Gastroesophageal sphincter (tissue), 4 donors: ENCODE measurements at regions not wholly inside any gene's neighbourhood (a gene's known extent, or its start where the extent isn't known, plus 50 kb on each side); places are given as distances from the start of the nearest gene placed in this dataset.

Experiments
- ATAC-seq: fragments of 150-250 bp; one replicate; pipeline ENCODE4 v1.9.1; 2016; ENCODE audit warnings: mild to moderate bottlenecking, moderate library complexity
- H3K27ac ChIP-seq, 4 donors: fragments of 200-600 bp; sonication (generic) in 3 of 4; 1 replicate in 3 of 4; 2 replicates in 1 of 4; pipeline ENCODE4 v1.5.1; 2016 to 2019
- H3K27me3 ChIP-seq: fragments of 200-600 bp; sonication (generic); one replicate; pipeline ENCODE4 v1.5.1; 2019
- H3K36me3 ChIP-seq, 2 donors: fragments of 200-600 bp; sonication (generic); one replicate each; pipeline ENCODE4 v1.5.1; 2019; ENCODE audit warnings: control low read depth in 1 of 2
- H3K4me1 ChIP-seq, 3 donors: fragments of 200-600 bp; sonication (generic); 1 replicate in 2 of 3; 2 replicates in 1 of 3; pipeline ENCODE4 v1.5.1; 2016 to 2019; ENCODE audit warnings: control low read depth in 2 of 3
- H3K4me3 ChIP-seq, 2 donors: fragments of 200-600 bp; sonication (generic); one replicate each; pipeline ENCODE4 v1.5.1; 2019; ENCODE audit warnings: mild to moderate bottlenecking in 1 of 2, moderate library complexity in 1 of 2
- H3K9me3 ChIP-seq, 3 donors: fragments of 200-600 bp; sonication (generic); one replicate each; pipeline ENCODE4 v1.5.1; 2017 to 2019; ENCODE audit warnings: control low read depth in 2 of 3
- CTCF ChIP-seq, 4 experiments: fragments of 200-600 bp in 2 of 4; fragments of 450-650 bp in 2 of 4; sonication (generic) in 1 of 4; IDR thresholded peaks; one replicate each; pipeline ENCODE4 v1.5.1; 2017 to 2019; ENCODE audit warnings: antibody characterized with exemption in 4 of 4, mild to moderate bottlenecking in 2 of 4, moderate library complexity in 2 of 4
- EP300 ChIP-seq: sonication (generic); formaldehyde crosslinking; IDR thresholded peaks from one replicate; pipeline ENCODE4 v1.6.1; 2017; ENCODE audit warnings: antibody characterized with exemption, mild to moderate bottlenecking
- POLR2A ChIP-seq, 2 donors: fragments of 450-650 bp; IDR thresholded peaks; one replicate each; pipeline ENCODE4 v1.6.1; 2017; ENCODE audit warnings: antibody characterized with exemption in 2 of 2, mild to moderate bottlenecking in 2 of 2, moderate library complexity in 1 of 2
- POLR2AphosphoS5 ChIP-seq: sonication (generic); formaldehyde crosslinking; IDR thresholded peaks from one replicate; pipeline ENCODE4 v1.6.1; 2017; ENCODE audit warnings: antibody characterized with exemption
- WGBS, 2 donors: methylation state at CpG; one replicate each; pipeline ENCODE4 v1.1.5; 2018; ENCODE audit warnings: low coverage in 1 of 2; 5-methylcytosine and 5-hydroxymethylcytosine counted together

- no peaks in the 10 kb centered on the region for H3K36me3 ChIP-seq
- no peaks in the 10 kb centered on the region for H3K9me3 ChIP-seq
- no peak for ATAC-seq
- no peak overlapping the region for H3K4me3 ChIP-seq
- H3K27me3 ChIP-seq = no peaks in the 10 kb centered on the region
- TF ChIP-seq EP300 = no peak
- no peak for TF ChIP-seq POLR2AphosphoS5
- no peak for TF ChIP-seq CTCF (IDR thresholded peaks at IDR 0.05)
- no peak for TF ChIP-seq POLR2A (IDR thresholded peaks at IDR 0.05)
- H3K27ac ChIP-seq = no peak overlapping the region
- no peaks in the 10 kb centered on the region for H3K4me1 ChIP-seq
- 42 to 71% methylated on average over 2 of the region's 2 CpGs for WGBS, 2 donors
These were observed 179.3 kb upstream of the PZP start for GRCh38 chr12:9387450-9387849.

- H3K36me3 ChIP-seq = no peaks in the 10 kb centered on the region
- H3K9me3 ChIP-seq = no peaks in the 10 kb centered on the region
- TF ChIP-seq EP300 (no peak), POLR2AphosphoS5 (no peak), POLR2A (IDR thresholded peaks at IDR 0.05) (no peak), CTCF (IDR thresholded peaks at IDR 0.05) (no peak)
- WGBS, 2 donors = 57 to 93% methylated on average over 2 to 4 of the region's 4 CpGs
- no peak overlapping the region for H3K4me3 ChIP-seq
- H3K27me3 ChIP-seq = no peaks in the 10 kb centered on the region
- H3K4me1 ChIP-seq = no peaks in the 10 kb centered on the region
- H3K27ac ChIP-seq = no peak overlapping the region
- ATAC-seq = no peak
These were observed 175.4 kb upstream of the PZP start for GRCh38 chr12:9383585-9383984.

GRCh38 chr12:9381619-9382018 lies 173.4 kb upstream of the PZP start:
- Histone ChIP-seq H3K9me3 (no peaks in the 10 kb centered on the region), H3K4me1 (no peaks in the 10 kb centered on the region), H3K36me3 (no peaks in the 10 kb centered on the region), H3K27me3 (no peaks in the 10 kb centered on the region), H3K4me3 (no peak overlapping the region), H3K27ac (no peak overlapping the region)
- TF ChIP-seq CTCF (IDR thresholded peaks at IDR 0.05) = no peak
- TF ChIP-seq EP300 = no peak
- TF ChIP-seq POLR2A (IDR thresholded peaks at IDR 0.05) = no peak
- TF ChIP-seq POLR2AphosphoS5 = no peak
- WGBS, 2 donors = 91% methylated on average over 2 of the region's 2 CpGs; no CpG with 5 or more reads in 1 of the 2 donors
- peak; percentile 10 for ATAC-seq

- Histone ChIP-seq H3K27ac (no peak overlapping the region), H3K27me3 (no peaks in the 10 kb centered on the region), H3K4me3 (no peak overlapping the region), H3K9me3 (no peaks in the 10 kb centered on the region), H3K36me3 (no peaks in the 10 kb centered on the region), H3K4me1 (no peaks in the 10 kb centered on the region)
- no peak for TF ChIP-seq POLR2A (IDR thresholded peaks at IDR 0.05)
- no peak for TF ChIP-seq EP300
- TF ChIP-seq CTCF (IDR thresholded peaks at IDR 0.05) = no peak
- TF ChIP-seq POLR2AphosphoS5 = no peak
- WGBS, 2 donors = 87 to 100% methylated on average over 2 of the region's 4 CpGs
- ATAC-seq = no peak
These were observed 172.5 kb upstream of the PZP start for GRCh38 chr12:9380650-9381049.

GRCh38 chr12:9379023-9379742 lies 171.0 kb upstream of the PZP start:
- ATAC-seq = no peak
- no peaks in the 10 kb centered on the region for H3K36me3 ChIP-seq
- H3K27me3 ChIP-seq = no peaks in the 10 kb centered on the region
- no peak for TF ChIP-seq POLR2AphosphoS5
- TF ChIP-seq EP300 = no peak
- no peak for TF ChIP-seq CTCF (IDR thresholded peaks at IDR 0.05)
- no peak for TF ChIP-seq POLR2A (IDR thresholded peaks at IDR 0.05)
- no peak overlapping the region for H3K4me3 ChIP-seq
- no peaks in the 10 kb centered on the region for H3K4me1 ChIP-seq
- WGBS, 2 donors = 87 to 95% methylated on average over 4 to 11 of the region's 11 CpGs
- no peak overlapping the region for H3K27ac ChIP-seq
- H3K9me3 ChIP-seq = no peaks in the 10 kb centered on the region
